Trophoblast cell (in vitro differentiated cells and primary cell): ENCODE measurements at regions not wholly inside any gene's neighbourhood (a gene's known extent, or its start where the extent isn't known, plus 50 kb on each side); places are given as distances from the start of the nearest gene placed in this dataset.
A peak's percentile ranks its signal among the peaks of the same experiment; 100 is the strongest.

ENCODE experiments used
- DNase-seq, 2 donors: peaks; one replicate each; pipeline ENCODE4 v3.0.0-alpha.2; 2016
- H2AFZ ChIP-seq: 2 replicates; pipeline ENCODE4 v1.6.1; 2013; ENCODE audit warnings: low read length, moderate library complexity, mild to moderate bottlenecking; ENCODE audit not compliant: insufficient read depth, poor library complexity
- H2AK5ac ChIP-seq: 2 replicates; pipeline ENCODE4 v1.6.1; 2013; ENCODE audit warnings: mild to moderate bottlenecking, low read length
- H2BK120ac ChIP-seq: 2 replicates; pipeline ENCODE4 v1.6.1; 2013; ENCODE audit warnings: low read length, mild to moderate bottlenecking, moderate library complexity; ENCODE audit not compliant: insufficient read depth, poor library complexity
- H2BK12ac ChIP-seq: 2 replicates; pipeline ENCODE4 v1.6.1; 2013; ENCODE audit warnings: mild to moderate bottlenecking, low read length, moderate library complexity
- H2BK5ac ChIP-seq: 2 replicates; pipeline ENCODE4 v1.6.1; 2013; ENCODE audit warnings: low read length, low read depth, moderate library complexity, mild to moderate bottlenecking; ENCODE audit not compliant: poor library complexity
- H3K14ac ChIP-seq: 2 replicates; pipeline ENCODE4 v1.6.1; 2013; ENCODE audit warnings: mild to moderate bottlenecking, low read length
- H3K18ac ChIP-seq: 2 replicates; pipeline ENCODE4 v1.6.1; 2013; ENCODE audit warnings: mild to moderate bottlenecking, low read length
- H3K23ac ChIP-seq: 2 replicates; pipeline ENCODE4 v1.6.1; 2013; ENCODE audit warnings: low read length
- H3K27ac ChIP-seq: 2 replicates; pipeline ENCODE4 v1.5.1; 2013; ENCODE audit warnings: low read depth, mild to moderate bottlenecking, inconsistent platforms, low read length, moderate library complexity
- H3K27me3 ChIP-seq: 2 replicates; pipeline ENCODE4 v1.6.1; 2013; ENCODE audit warnings: inconsistent platforms, mild to moderate bottlenecking, low read length, moderate library complexity; ENCODE audit not compliant: insufficient read depth
- H3K36me3 ChIP-seq, 2 experiments: 1 replicate in 1 of 2; 2 replicates in 1 of 2; pipeline ENCODE4 v1.6.1; 2013; ENCODE audit warnings: low read length in 2 of 2, mild to moderate bottlenecking in 2 of 2, moderate library complexity in 1 of 2; ENCODE audit not compliant: insufficient read depth in 2 of 2, control insufficient read depth in 1 of 2
- H3K4ac ChIP-seq: 2 replicates; pipeline ENCODE4 v1.6.1; 2013; ENCODE audit warnings: low read depth, mild to moderate bottlenecking, low read length, moderate library complexity
- H3K4me1 ChIP-seq, 2 experiments: 1 replicate in 1 of 2; 2 replicates in 1 of 2; pipeline ENCODE4 v1.6.1; 2013; ENCODE audit warnings: low read length in 2 of 2, mild to moderate bottlenecking in 2 of 2, moderate library complexity in 1 of 2; ENCODE audit not compliant: insufficient read depth in 2 of 2, control insufficient read depth in 1 of 2
- H3K4me2 ChIP-seq: 2 replicates; pipeline ENCODE4 v1.6.1; 2013; ENCODE audit warnings: inconsistent platforms, mild to moderate bottlenecking, low read length, moderate library complexity
- H3K4me3 ChIP-seq: 2 replicates; pipeline ENCODE4 v1.5.1; 2013; ENCODE audit warnings: mild to moderate bottlenecking, low read depth, low read length, inconsistent platforms
- H3K79me1 ChIP-seq: one replicate; pipeline ENCODE4 v1.6.1; 2013; ENCODE audit warnings: low read length
- H3K79me2 ChIP-seq: 2 replicates; pipeline ENCODE4 v1.6.1; 2013; ENCODE audit warnings: low read length, mild to moderate bottlenecking; ENCODE audit not compliant: control insufficient read depth, insufficient read depth, poor library complexity
- H3K9ac ChIP-seq: 2 replicates; pipeline ENCODE4 v1.6.1; 2013; ENCODE audit warnings: mild to moderate bottlenecking, low read length
- H3K9me3 ChIP-seq: 2 replicates; pipeline ENCODE4 v1.6.1; 2013; ENCODE audit warnings: low read depth, mild to moderate bottlenecking, control low read depth, inconsistent platforms, low read length; ENCODE audit not compliant: insufficient read depth
- H4K12ac ChIP-seq: 2 replicates; pipeline ENCODE4 v1.6.1; 2013; ENCODE audit warnings: low read depth, mild to moderate bottlenecking, low read length, moderate library complexity
- H4K8ac ChIP-seq: 2 replicates; pipeline ENCODE4 v1.6.1; 2013; ENCODE audit warnings: low read depth, mild to moderate bottlenecking, low read length, moderate library complexity
- H4K91ac ChIP-seq: one replicate; pipeline ENCODE4 v1.6.1; 2013; ENCODE audit warnings: low read depth, mild to moderate bottlenecking, low read length, moderate library complexity
- WGBS: extraction: QIAGEN DNeasy Blood & Tissue Kit; methylation state at CpG from one replicate; pipeline ENCODE4 v1.1.7; 2013; ENCODE audit warnings: missing lambda C conversion rate; ENCODE audit not compliant: insufficient read length, insufficient coverage; ENCODE audit errors: extremely low coverage; 5-methylcytosine and 5-hydroxymethylcytosine counted together

DNA sequence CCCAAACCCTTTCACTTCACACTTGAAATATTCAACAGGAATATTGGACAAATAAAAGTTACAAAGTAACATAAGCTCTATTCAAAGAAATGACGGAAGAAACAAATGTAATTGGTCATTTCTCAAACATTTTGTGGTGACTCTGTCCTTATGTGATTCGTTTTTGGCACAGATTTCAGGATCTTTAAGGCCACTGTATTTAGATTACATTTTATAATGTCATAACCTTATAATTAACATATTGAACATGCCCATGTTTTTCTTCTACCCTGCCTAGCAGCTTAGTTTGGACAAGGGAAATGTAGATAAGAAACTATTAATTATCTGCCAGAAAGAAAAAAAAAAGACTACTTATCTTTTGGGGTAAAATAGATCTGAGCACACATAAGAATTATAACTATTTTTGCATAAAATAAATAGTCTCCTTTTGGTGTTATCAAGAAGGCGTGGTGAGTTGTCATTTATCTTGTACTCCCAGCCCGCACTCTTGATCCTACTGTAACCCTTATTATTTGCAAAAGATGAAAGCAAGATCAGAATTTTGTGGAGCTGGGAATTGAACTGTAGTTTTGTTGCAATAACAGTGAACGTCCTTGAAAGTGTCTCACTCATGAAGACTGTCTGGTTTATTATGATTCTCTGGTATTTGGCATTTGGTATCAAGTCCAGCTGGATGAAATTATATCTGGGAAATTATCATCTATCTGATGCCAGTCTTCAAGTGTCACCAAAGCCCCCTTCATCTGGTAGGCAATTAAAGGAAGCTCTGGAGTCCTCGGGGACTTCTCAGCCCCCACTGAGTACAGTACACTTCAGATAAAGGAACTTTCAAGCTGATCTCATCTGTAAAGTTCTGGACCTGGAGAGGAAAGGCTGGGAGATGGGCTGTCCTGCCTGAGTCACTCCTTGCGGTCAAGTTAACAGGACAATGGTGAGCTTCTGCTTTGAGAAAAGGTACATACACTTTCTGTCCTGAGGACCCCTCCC lies 175.7 kb upstream of the INHBA start:
- Histone ChIP-seq H4K91ac (peak overlapping the region; percentile 64), H2BK120ac (peak overlapping the region; percentile 70), H3K4ac (no peak overlapping the region), H3K27me3 (no peaks in the 10 kb centered on the region), H3K14ac (peak overlapping the region; percentile 1), H3K4me2 (no peak overlapping the region), H3K4me3 (no peak overlapping the region), H2BK5ac (peak overlapping the region; percentile 65), H3K36me3 (peaks cover 2 to 3% of the 10 kb centered on the region in 2 experiments), H3K79me2 (peaks cover 5% of the 10 kb centered on the region), H3K4me1 (peaks cover 24 to 43% of the 10 kb centered on the region in 2 experiments), H2AFZ (no peak overlapping the region), H2BK12ac (peak overlapping the region; percentile 59), H4K12ac (no peak overlapping the region), H3K9ac (no peak overlapping the region), H3K9me3 (no peaks in the 10 kb centered on the region), H4K8ac (no peak overlapping the region), H3K18ac (no peak overlapping the region), H3K27ac (peak overlapping the region; percentile 60), H3K23ac (no peak overlapping the region), H2AK5ac (peak overlapping the region; percentile 2), H3K79me1 (peaks cover 30% of the 10 kb centered on the region)
- no CpG with 5 or more reads among the region's 7 CpGs for WGBS
- no peak for DNase-seq

- H3K14ac ChIP-seq: peak overlapping the region; percentile 66
- H3K79me1 ChIP-seq: peaks cover 30% of the 10 kb centered on the region
- H3K9ac ChIP-seq: no peak overlapping the region
- no peaks in the 10 kb centered on the region for H3K27me3 ChIP-seq
- H4K91ac ChIP-seq: peak overlapping the region; percentile 63
- no peak for DNase-seq
- no peak overlapping the region for H2AFZ ChIP-seq
- H2AK5ac ChIP-seq: peak overlapping the region; percentile 98
- peaks cover 7% of the 10 kb centered on the region for H3K79me2 ChIP-seq
- peaks cover 2 to 3% of the 10 kb centered on the region in 2 experiments for H3K36me3 ChIP-seq
- no peaks in the 10 kb centered on the region for H3K9me3 ChIP-seq
- H3K23ac ChIP-seq: no peak overlapping the region
- H2BK12ac ChIP-seq: peak overlapping the region; percentile 95
- WGBS: no CpG with 5 or more reads among the region's 7 CpGs
- no peak overlapping the region for H3K4ac ChIP-seq
- no peak overlapping the region for H3K18ac ChIP-seq
- H4K12ac ChIP-seq: no peak overlapping the region
- peak overlapping the region; percentile 55 for H2BK120ac ChIP-seq
- no peak overlapping the region for H3K4me2 ChIP-seq
- no peak overlapping the region for H4K8ac ChIP-seq
- H2BK5ac ChIP-seq: peak overlapping the region; percentile 31
- no peak overlapping the region for H3K4me3 ChIP-seq
- H3K27ac ChIP-seq: no peak overlapping the region
- peaks cover 24 to 43% of the 10 kb centered on the region in 2 experiments for H3K4me1 ChIP-seq
Measured at GRCh38 chr7:41877118-41877517, 174.2 kb upstream of the INHBA start.

GRCh38 chr7:41875513-41875912 lies 172.6 kb upstream of the INHBA start:
- Histone ChIP-seq H3K79me2 (peaks cover 5% of the 10 kb centered on the region), H2BK120ac (peak overlapping the region; percentile 79), H2AFZ (no peak overlapping the region), H2AK5ac (no peak overlapping the region), H3K9ac (no peak overlapping the region), H3K4me3 (no peak overlapping the region), H3K36me3 (no peaks in the 10 kb centered on the region), H3K27ac (peak overlapping the region; percentile 81), H3K9me3 (no peaks in the 10 kb centered on the region), H3K4me2 (no peak overlapping the region), H3K23ac (no peak overlapping the region), H2BK5ac (peak overlapping the region; percentile 92), H4K8ac (no peak overlapping the region), H3K4ac (no peak overlapping the region), H3K79me1 (peaks cover 27% of the 10 kb centered on the region), H3K14ac (peak overlapping the region; percentile 58), H3K18ac (no peak overlapping the region), H4K91ac (no peak overlapping the region), H2BK12ac (no peak overlapping the region), H3K4me1 (peaks cover 21 to 41% of the 10 kb centered on the region in 2 experiments), H3K27me3 (no peaks in the 10 kb centered on the region), H4K12ac (no peak overlapping the region)
- no CpG with 5 or more reads among the region's 6 CpGs for WGBS
- no peak for DNase-seq

DNA sequence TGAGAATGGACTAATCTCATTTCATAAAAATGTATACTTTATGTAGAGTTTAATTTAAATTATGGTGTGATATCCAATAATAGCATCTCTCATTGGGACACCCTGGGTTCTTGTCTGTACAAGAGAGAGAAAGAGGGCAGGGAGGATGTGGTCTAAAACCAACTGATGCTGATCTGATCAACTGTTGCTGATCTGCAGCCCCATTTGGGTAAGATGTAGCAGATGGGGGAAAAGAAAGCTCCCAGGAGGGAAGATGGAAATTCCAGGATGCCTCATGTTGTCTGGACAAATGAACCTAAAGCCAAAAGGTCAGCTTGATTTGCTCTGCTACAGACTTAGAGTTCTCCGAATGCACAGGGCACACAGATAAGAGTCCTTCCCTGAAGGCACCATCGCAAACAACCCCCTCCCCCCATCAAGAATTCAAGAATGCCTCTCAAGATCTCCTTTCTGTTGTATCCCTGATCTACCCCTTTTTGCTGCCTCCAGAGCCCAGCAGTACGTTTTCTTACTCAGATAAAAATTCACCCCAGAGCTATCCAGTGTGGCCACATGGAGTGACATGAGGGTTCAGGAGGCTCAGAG lies 171.4 kb upstream of the INHBA start:
- no peaks in the 10 kb centered on the region for H3K36me3 ChIP-seq
- H3K79me2 ChIP-seq: peaks cover 5% of the 10 kb centered on the region
- peak overlapping the region; percentile 83 for H2AK5ac ChIP-seq
- no peaks in the 10 kb centered on the region for H3K27me3 ChIP-seq
- no peak for DNase-seq
- no peak overlapping the region for H3K4ac ChIP-seq
- peak overlapping the region; percentile 58 for H3K14ac ChIP-seq
- no peak overlapping the region for H2BK12ac ChIP-seq
- peaks cover 24% of the 10 kb centered on the region for H3K79me1 ChIP-seq
- peak overlapping the region; percentile 50 for H2AFZ ChIP-seq
- H3K18ac ChIP-seq: peak overlapping the region; percentile 36
- no CpG with 5 or more reads among the region's 3 CpGs for WGBS
- H2BK5ac ChIP-seq: peak overlapping the region; percentile 92
- no peak overlapping the region for H3K4me3 ChIP-seq
- no peak overlapping the region for H3K9ac ChIP-seq
- H4K12ac ChIP-seq: no peak overlapping the region
- no peak overlapping the region for H3K23ac ChIP-seq
- peak overlapping the region; percentile 81 for H3K27ac ChIP-seq
- H3K4me2 ChIP-seq: no peak overlapping the region
- H3K4me1 ChIP-seq: peaks cover 20 to 36% of the 10 kb centered on the region in 2 experiments
- no peaks in the 10 kb centered on the region for H3K9me3 ChIP-seq
- H4K8ac ChIP-seq: no peak overlapping the region
- peak overlapping the region; percentile 79 for H2BK120ac ChIP-seq
- H4K91ac ChIP-seq: peak overlapping the region; percentile 89
